GM19455 (cell line): ENCODE measurements at regions not wholly inside any gene's neighbourhood (a gene's known extent, or its start where the extent isn't known, plus 50 kb on each side); places are given as distances from the start of the nearest gene placed in this dataset.
"Not testable (repeated sequence)": the region's sequence is repeated elsewhere in the genome, so short reads cannot be mapped to it uniquely, and the experiment has no call there.

Source experiments
- ATAC-seq: cut with Tn5 transposase; IDR thresholded peaks from one replicate; pipeline ENCODE4 v1.9.1; 2021; ENCODE audit not compliant: unreplicated experiment

GRCh38 chr5:68116408-68116807 lies 99.1 kb upstream of the PIK3R1 start:
- no peak for ATAC-seq

- no peak for ATAC-seq
These were observed 100.0 kb upstream of the PIK3R1 start for GRCh38 chr5:68115584-68115983.

DNA sequence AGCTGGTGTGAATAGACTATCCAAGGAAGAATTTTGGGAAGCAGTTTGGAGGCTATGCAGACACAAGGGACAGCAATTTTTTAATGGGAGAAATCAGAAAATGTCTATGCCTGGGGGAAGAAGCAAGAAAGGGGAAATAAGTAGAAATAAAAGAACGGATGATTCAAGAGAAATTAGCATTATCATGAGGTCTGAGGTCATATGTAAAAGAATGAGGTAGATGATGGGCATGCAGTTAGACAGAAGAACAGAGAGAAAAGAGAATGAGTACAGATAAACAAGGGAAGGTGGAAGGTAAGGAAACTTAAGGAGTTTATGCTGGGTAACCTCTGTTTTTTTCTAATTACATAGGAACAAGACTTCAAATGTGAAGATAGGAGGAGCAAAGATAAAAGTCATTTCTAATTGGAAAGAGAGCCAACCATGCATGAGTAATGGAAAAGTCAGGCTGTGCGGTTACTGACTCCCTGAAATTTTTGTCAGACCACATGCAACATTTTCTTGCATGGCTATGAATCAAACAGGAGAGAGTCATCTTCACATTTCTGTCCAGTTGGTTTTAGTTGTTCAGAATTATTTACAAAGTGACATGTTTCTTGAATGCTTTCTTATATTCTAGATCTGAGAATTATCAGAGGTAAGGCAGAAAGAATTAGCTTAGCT lies 101.0 kb upstream of the PIK3R1 start:
- no peak for ATAC-seq

- ATAC-seq, result no peak
These were observed 102.9 kb upstream of the PIK3R1 start for GRCh38 chr5:68112658-68113057.

GRCh38 chr5:68110894-68111293 lies 104.7 kb upstream of the PIK3R1 start:
- ATAC-seq, result no peak

DNA sequence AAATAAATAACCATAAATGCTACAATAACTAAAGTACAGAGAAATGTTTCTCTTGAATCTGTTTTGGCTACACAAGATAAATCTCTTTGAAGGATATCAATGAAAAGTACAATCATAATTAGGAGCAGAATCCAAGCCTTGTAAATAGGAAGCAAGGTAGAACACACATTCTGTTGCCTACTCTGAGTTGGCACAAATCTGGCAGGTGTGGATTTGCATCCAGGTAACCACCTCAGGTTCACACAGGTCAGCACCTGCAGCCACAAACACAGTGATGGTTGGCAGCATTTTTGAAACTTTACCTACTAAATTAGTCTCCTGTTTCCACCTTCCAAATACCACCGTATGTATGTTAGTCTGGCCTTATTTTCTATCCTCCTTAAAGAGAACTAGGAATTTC lies 105.3 kb upstream of the PIK3R1 start:
- ATAC-seq, result no peak

GRCh38 chr5:68104217-68104616 lies 111.3 kb upstream of the PIK3R1 start:
- not testable (repeated sequence) for ATAC-seq

- ATAC-seq, result not testable (repeated sequence)
These were observed 112.3 kb upstream of the PIK3R1 start for GRCh38 chr5:68103297-68103696.

DNA sequence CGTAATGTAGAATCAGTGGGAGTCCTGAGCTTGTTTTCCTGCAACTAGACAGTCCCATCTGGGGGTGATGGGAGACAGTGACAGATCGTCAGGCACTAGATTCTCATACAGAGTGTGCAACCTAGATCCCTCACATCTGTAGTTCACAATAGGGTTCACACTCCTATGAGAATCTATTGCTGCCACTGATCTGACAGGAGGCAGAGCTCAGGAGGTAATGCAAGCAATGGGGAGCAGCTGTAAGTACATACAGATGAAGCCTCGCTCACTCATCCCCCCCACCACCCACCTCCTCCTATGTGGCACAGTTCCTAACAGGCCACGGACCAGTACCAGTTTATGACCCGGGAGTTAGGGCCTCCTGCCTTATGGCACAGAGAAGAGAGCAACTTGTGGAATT lies 116.2 kb upstream of the PIK3R1 start:
- no peak for ATAC-seq

- ATAC-seq, result no peak
These were observed 121.9 kb upstream of the PIK3R1 start for GRCh38 chr5:68093455-68094159.

- no peak for ATAC-seq
These were observed 127.3 kb upstream of the PIK3R1 start for GRCh38 chr5:68088302-68088701.

DNA sequence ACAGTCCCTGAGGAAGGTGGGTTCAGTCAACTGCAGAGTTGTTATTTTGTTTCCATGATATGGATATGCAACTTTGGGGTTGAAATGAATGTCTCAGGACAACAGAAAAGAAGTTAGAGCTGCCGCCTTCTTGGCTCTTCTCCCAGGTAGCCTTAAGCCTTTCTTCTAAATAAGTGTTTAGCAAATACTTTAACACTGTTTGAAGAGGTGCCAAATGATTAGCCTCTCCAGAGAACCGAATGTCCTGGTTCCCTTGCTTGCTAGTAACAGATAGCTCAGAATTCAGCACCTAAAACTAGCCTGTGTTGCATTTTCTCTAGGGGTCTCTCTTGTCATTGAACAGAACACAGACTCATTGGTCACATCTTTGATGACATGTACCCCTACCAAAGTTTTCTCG lies 127.7 kb upstream of the PIK3R1 start:
- ATAC-seq, result no peak

- no peak for ATAC-seq
These were observed 128.7 kb upstream of the PIK3R1 start for GRCh38 chr5:68086857-68087256.

DNA sequence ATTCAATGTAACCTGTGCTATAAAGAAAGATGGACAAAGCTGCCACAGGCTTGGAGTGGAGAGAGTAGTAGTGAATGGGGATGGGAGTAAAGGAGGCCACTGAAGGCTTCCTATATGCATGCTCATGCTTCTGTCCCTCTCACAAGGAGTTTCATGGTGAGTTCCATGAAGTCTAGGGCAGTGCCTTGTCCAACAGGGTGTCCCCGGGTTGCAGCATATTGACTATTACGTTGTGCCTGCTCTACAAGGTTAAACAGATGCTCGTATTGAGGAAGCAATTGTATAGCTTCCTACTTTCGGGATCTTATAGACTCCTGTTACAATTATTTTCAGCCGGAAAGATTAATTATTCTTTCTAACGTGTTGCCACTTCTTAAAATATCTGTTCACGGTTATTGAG lies 129.1 kb upstream of the PIK3R1 start:
- ATAC-seq, result no peak

DNA sequence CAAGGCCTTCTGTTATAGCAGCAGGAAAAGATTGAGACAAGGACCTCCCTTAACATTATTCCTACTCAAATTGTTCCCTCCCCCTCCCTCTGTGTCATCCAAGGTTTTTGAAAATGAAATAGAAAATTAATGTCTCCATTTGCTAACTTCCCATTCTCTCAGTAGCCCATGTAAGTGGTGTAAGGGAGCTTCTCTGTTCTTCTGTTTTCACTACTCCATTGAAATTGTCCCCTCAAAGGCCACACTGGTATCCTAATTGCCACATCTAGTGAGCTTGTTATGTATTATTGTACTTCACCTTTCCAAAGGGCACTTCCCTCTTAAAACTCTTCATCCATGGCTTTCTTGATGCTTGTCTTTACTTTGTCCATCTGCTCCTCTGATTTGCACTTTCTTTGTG lies 131.2 kb upstream of the PIK3R1 start:
- no peak for ATAC-seq

DNA sequence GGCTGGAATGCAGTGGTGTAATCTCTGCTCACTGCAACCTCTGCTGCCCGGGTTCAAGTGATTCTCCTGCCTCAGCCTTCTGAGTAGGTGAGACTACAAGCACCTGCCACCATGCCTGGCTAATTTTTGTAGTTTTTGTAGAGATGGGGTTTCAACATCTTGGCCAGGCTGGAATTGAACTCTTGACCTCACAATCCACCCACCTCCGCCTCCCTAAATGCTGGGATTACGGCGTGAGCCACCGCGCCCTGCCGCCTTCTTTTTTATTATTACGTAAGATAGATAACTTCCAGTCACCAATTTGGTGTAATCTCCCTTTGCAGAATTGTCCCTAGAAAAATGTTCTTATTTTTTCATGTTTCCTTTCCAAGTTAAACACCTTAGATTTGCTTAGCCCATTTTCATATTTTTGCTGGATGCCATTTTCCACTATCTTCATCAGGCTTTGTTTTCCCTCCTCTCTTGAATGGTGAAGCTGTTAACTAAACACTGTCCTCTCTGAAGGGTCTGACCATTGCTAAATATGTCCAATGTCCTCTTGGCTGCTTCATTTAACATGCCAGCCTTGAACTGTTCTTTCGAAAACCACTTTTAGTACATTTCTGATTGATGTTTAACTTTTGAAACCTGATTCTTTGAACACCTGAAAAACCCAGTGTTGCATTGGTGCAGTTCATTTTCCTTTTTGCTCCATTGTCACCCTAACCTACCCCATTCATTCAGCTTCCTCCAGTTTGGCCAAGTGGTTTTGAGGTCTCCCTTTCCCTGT lies 135.1 kb upstream of the PIK3R1 start:
- no peak for ATAC-seq

- ATAC-seq, result no peak
These were observed 138.1 kb upstream of the PIK3R1 start for GRCh38 chr5:68077349-68077894.

DNA sequence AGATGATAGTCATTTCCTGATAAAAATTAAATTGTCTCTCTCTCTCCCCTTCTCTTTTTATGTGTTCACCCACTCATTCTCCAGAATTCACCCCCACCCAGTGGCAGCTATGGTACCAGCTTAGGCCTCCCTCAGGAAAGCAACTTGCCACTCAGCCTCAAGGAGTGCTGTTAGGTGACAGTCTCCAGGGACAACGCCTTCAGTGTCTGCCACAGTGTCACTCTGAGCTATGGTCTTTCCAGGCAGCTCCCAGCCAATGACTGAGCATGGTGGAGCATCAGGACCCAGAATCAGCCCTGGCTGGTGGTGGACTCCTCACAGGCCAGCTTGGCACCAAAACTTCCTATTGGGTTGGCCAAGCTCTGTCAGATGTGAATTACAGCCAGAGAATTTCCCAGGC lies 140.9 kb upstream of the PIK3R1 start:
- ATAC-seq, result no peak

- ATAC-seq, result no peak
These were observed 141.4 kb upstream of the PIK3R1 start for GRCh38 chr5:68074048-68074632.

GRCh38 chr5:68071736-68072135 lies 143.8 kb upstream of the PIK3R1 start:
- ATAC-seq, result no peak

- no peak for ATAC-seq
These were observed 144.3 kb upstream of the PIK3R1 start for GRCh38 chr5:68071282-68071632.
